Glutamatergic neuron (in vitro differentiated cells): ENCODE measurements at regions not wholly inside any gene's neighbourhood (a gene's known extent, or its start where the extent isn't known, plus 50 kb on each side); places are given as distances from the start of the nearest gene placed in this dataset.

Experiments
- DNase-seq: peaks from one replicate; pipeline ENCODE4 v3.0.0; 2022
- H3K27ac Mint-ChIP-seq: one replicate; pipeline ENCODE4 v1.8.0; 2020; ENCODE audit warnings: mild to moderate bottlenecking, mixed read lengths, inconsistent platforms; ENCODE audit not compliant: unreplicated experiment
- H3K27me3 Mint-ChIP-seq: one replicate; pipeline ENCODE4 v1.8.0; 2020; ENCODE audit warnings: mild to moderate bottlenecking, moderate library complexity, mixed read lengths, inconsistent platforms; ENCODE audit not compliant: unreplicated experiment
- H3K36me3 Mint-ChIP-seq: one replicate; pipeline ENCODE4 v1.8.0; 2020; ENCODE audit warnings: mild to moderate bottlenecking, mixed read lengths, inconsistent platforms; ENCODE audit not compliant: unreplicated experiment
- H3K4me1 Mint-ChIP-seq: one replicate; pipeline ENCODE4 v1.8.0; 2020; ENCODE audit warnings: mild to moderate bottlenecking, low read depth, mixed read lengths, inconsistent platforms; ENCODE audit not compliant: unreplicated experiment
- H3K4me3 Mint-ChIP-seq: one replicate; pipeline ENCODE4 v1.8.0; 2020; ENCODE audit warnings: mild to moderate bottlenecking, mixed read lengths, inconsistent platforms; ENCODE audit not compliant: unreplicated experiment
- H3K9me3 Mint-ChIP-seq: one replicate; pipeline ENCODE4 v1.8.0; 2020; ENCODE audit warnings: mild to moderate bottlenecking, moderate library complexity, mixed read lengths, inconsistent platforms; ENCODE audit not compliant: unreplicated experiment
- CTCF ChIP-seq: fragments of 200-600 bp; sonication (generic); IDR thresholded peaks from one replicate; pipeline ENCODE4 v1.5.0; 2021; ENCODE audit not compliant: partially characterized antibody, unreplicated experiment

- Mint-ChIP-seq H3K27ac (no peak overlapping the region), H3K27me3 (peaks cover 5% of the 10 kb centered on the region), H3K36me3 (no peaks in the 10 kb centered on the region), H3K9me3 (peaks cover 3% of the 10 kb centered on the region), H3K4me3 (no peak overlapping the region), H3K4me1 (no peaks in the 10 kb centered on the region)
- no peak for TF ChIP-seq CTCF
- no peak for DNase-seq
Measured at GRCh38 chr7:27412164-27412563, 169.6 kb downstream of the EVX1 start.

DNA sequence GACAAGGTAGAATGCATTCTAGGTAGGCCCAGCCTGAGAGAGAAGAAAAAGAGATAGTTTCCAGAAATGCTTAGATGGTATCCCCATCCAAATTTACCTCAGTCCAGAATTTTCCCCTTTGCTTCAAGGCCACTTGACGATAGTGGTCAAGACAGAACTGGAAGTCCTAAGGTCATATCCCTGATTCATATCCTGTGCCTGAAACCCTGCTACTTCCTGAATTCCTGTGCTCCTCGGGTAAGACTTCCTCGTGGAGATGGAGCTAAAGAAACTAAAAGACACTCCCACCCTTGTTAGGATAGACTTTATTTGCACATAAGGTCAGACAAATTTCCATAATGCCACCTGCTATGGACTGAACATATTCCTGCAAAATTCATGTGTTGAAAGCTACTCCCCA is 175.9 kb downstream of the EVX1 start:
- no peaks in the 10 kb centered on the region for H3K4me1 Mint-ChIP-seq
- DNase-seq, result no peak
- H3K36me3 Mint-ChIP-seq, result peaks cover 5% of the 10 kb centered on the region
- H3K4me3 Mint-ChIP-seq, result no peak overlapping the region
- H3K27me3 Mint-ChIP-seq, result no peaks in the 10 kb centered on the region
- peaks cover 5% of the 10 kb centered on the region for H3K9me3 Mint-ChIP-seq
- TF ChIP-seq CTCF, result no peak
- H3K27ac Mint-ChIP-seq, result no peak overlapping the region

DNA sequence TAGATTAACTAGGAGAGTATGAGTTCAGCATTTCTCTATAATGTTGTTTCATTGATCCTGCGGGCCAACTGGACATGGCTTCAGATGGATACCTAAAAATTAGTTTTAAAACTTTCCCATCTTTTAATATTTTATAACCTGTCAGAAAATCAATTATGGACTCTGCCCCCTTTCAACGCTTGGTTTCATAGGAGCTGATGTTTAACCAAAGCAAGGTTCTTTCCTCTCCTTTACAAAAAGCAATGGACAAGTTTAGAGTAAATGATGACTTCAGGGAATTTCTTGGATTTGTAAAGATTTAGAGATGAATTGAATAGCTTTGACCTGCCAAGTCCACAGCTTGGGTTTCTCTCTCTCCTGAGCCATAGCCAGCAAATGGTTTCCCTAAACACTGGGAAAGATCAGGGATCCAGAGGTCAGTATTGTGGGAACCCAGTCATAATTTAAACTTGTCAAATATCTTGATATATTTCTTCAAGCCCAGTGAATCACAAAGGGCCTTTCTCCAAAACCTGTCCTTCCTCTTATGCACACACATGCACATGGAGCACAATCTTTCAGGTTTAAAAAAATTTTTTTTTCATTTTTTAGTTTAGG is 177.1 kb downstream of the EVX1 start:
- no peak overlapping the region for H3K27ac Mint-ChIP-seq
- no peak for DNase-seq
- H3K4me3 Mint-ChIP-seq, result no peak overlapping the region

GRCh38 chr7:27420702-27421101 is 178.1 kb downstream of the EVX1 start:
- Mint-ChIP-seq H3K36me3 (peaks cover 5% of the 10 kb centered on the region), H3K4me1 (no peaks in the 10 kb centered on the region), H3K4me3 (no peak overlapping the region), H3K27ac (no peak overlapping the region), H3K9me3 (peaks cover 5% of the 10 kb centered on the region), H3K27me3 (no peaks in the 10 kb centered on the region)
- no peak for DNase-seq
- no peak for TF ChIP-seq CTCF

More for the DNA sequence above, 177.1 kb downstream of the EVX1 start:
- Mint-ChIP-seq H3K36me3 (peaks cover 5% of the 10 kb centered on the region), H3K9me3 (peaks cover 5% of the 10 kb centered on the region), H3K4me1 (no peaks in the 10 kb centered on the region), H3K27me3 (no peaks in the 10 kb centered on the region)
- no peak for TF ChIP-seq CTCF

DNA sequence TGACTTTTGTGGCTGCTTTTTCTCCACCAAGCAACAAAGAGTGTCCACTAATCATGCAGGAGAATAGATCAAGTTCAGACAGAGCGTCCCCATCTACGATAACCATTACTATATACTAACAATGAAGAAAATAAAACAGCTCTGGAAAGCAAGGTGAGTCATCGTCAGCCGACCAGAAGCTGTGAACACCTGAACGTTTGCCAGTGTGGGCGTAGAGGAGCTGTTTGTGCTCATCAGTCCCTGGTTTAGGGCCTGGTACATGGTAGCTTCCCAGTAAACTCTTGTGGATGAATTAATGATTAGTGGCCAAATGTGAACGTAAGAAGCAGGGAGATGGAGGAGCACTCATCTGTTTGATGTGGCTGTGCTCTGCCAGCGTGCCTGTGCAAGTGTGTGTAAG is 180.7 kb downstream of the EVX1 start:
- Mint-ChIP-seq H3K9me3 (peaks cover 3% of the 10 kb centered on the region), H3K4me3 (no peak overlapping the region), H3K36me3 (no peaks in the 10 kb centered on the region), H3K27ac (no peak overlapping the region), H3K27me3 (no peaks in the 10 kb centered on the region), H3K4me1 (no peaks in the 10 kb centered on the region)
- no peak for TF ChIP-seq CTCF
- no peak for DNase-seq
